RPMI7951 (cell line): ENCODE measurements at regions not wholly inside any gene's neighbourhood (a gene's known extent, or its start where the extent isn't known, plus 50 kb on each side); places are given as distances from the start of the nearest gene placed in this dataset.

Experiments
- DNase-seq: peaks from one replicate; pipeline ENCODE4 v3.0.0-alpha.2; 2012; ENCODE audit warnings: low read depth

GRCh38 chr5:82336959-82337351 lies 58.8 kb upstream of the RPS23 start:
- no peak for DNase-seq

- DNase-seq, result no peak
Measured at GRCh38 chr5:82336226-82336958, 58.2 kb upstream of the RPS23 start.

GRCh38 chr5:82335806-82336205 lies 57.7 kb upstream of the RPS23 start:
- peak; percentile 66 for DNase-seq

- DNase-seq, result peak; percentile 83
Measured at GRCh38 chr5:82334856-82335255, 56.7 kb upstream of the RPS23 start.

- no peak for DNase-seq
Measured at GRCh38 chr5:82334085-82334692, 56.0 kb upstream of the RPS23 start.

GRCh38 chr5:82332886-82333615 lies 54.9 kb upstream of the RPS23 start:
- peak; percentile 56 for DNase-seq

GRCh38 chr5:82332064-82332855 lies 54.1 kb upstream of the RPS23 start:
- peak; percentile 57 for DNase-seq

GRCh38 chr5:82331557-82331956 lies 53.4 kb upstream of the RPS23 start:
- DNase-seq, result peak; percentile 66

- DNase-seq, result no peak
Measured at GRCh38 chr5:82330530-82331270, 52.5 kb upstream of the RPS23 start.

- DNase-seq, result no peak
Measured at GRCh38 chr5:82329393-82329792, 51.2 kb upstream of the RPS23 start.
